Progenitor cell of endocrine pancreas (in vitro differentiated cells): ENCODE measurements at regions not wholly inside any gene's neighbourhood (a gene's known extent, or its start where the extent isn't known, plus 50 kb on each side); places are given as distances from the start of the nearest gene placed in this dataset.

Experiments
- DNase-seq: peaks from one replicate; pipeline ENCODE4 v3.0.0; 2021; ENCODE audit warnings: low spot score; ENCODE audit not compliant: unreplicated experiment
- H3K27ac Mint-ChIP-seq: 2 replicates; pipeline ENCODE4 v1.8.0; 2021; ENCODE audit warnings: mild to moderate bottlenecking, moderate library complexity, mixed read lengths
- H3K27me3 Mint-ChIP-seq: 2 replicates; pipeline ENCODE4 v1.8.0; 2021; ENCODE audit warnings: mixed read lengths
- H3K36me3 Mint-ChIP-seq: 2 replicates; pipeline ENCODE4 v1.8.0; 2022; ENCODE audit warnings: mixed read lengths; ENCODE audit not compliant: insufficient read depth
- H3K4me1 Mint-ChIP-seq: 2 replicates; pipeline ENCODE4 v1.8.0; 2021; ENCODE audit warnings: low read depth, mixed read lengths
- H3K4me3 Mint-ChIP-seq: 2 replicates; pipeline ENCODE4 v1.8.0; 2021; ENCODE audit warnings: low read depth, mild to moderate bottlenecking, moderate library complexity, mixed read lengths
- H3K9me3 Mint-ChIP-seq: 2 replicates; pipeline ENCODE4 v1.8.0; 2021; ENCODE audit warnings: low read depth, mixed read lengths
- TF ChIP-seq, protein P1 (sequence below): fragments of 200-600 bp; sonication (generic); IDR thresholded peaks from one replicate; pipeline ENCODE4 v1.5.0; 2021; ENCODE audit warnings: antibody characterized with exemption, mild to moderate bottlenecking; ENCODE audit not compliant: unreplicated experiment

- TF ChIP-seq, protein P1, sequence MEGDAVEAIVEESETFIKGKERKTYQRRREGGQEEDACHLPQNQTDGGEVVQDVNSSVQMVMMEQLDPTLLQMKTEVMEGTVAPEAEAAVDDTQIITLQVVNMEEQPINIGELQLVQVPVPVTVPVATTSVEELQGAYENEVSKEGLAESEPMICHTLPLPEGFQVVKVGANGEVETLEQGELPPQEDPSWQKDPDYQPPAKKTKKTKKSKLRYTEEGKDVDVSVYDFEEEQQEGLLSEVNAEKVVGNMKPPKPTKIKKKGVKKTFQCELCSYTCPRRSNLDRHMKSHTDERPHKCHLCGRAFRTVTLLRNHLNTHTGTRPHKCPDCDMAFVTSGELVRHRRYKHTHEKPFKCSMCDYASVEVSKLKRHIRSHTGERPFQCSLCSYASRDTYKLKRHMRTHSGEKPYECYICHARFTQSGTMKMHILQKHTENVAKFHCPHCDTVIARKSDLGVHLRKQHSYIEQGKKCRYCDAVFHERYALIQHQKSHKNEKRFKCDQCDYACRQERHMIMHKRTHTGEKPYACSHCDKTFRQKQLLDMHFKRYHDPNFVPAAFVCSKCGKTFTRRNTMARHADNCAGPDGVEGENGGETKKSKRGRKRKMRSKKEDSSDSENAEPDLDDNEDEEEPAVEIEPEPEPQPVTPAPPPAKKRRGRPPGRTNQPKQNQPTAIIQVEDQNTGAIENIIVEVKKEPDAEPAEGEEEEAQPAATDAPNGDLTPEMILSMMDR = no peak
- no peaks in the 10 kb centered on the region for H3K27me3 Mint-ChIP-seq
Measured at GRCh38 chr13:80151016-80151415, 189.9 kb downstream of the SPRY2 start.

GRCh38 chr13:80149736-80150135 lies 191.2 kb downstream of the SPRY2 start:
- no peak overlapping the region for H3K4me3 Mint-ChIP-seq
- peaks cover 5% of the 10 kb centered on the region for H3K36me3 Mint-ChIP-seq
- no peak for DNase-seq
- H3K4me1 Mint-ChIP-seq = peaks cover 28% of the 10 kb centered on the region
- H3K27ac Mint-ChIP-seq = peak overlapping the region; percentile 53
- no peaks in the 10 kb centered on the region for H3K27me3 Mint-ChIP-seq
- TF ChIP-seq, protein P1 = no peak
- peaks cover 13% of the 10 kb centered on the region for H3K9me3 Mint-ChIP-seq

More at GRCh38 chr13:80151016-80151415, 189.9 kb downstream of the SPRY2 start:
- no peak for DNase-seq
- Mint-ChIP-seq H3K27ac (peak overlapping the region; percentile 49), H3K9me3 (peaks cover 13% of the 10 kb centered on the region), H3K4me1 (peaks cover 24% of the 10 kb centered on the region), H3K4me3 (no peak overlapping the region), H3K36me3 (peaks cover 5% of the 10 kb centered on the region)

GRCh38 chr13:80145171-80145690 lies 195.7 kb downstream of the SPRY2 start:
- no peaks in the 10 kb centered on the region for H3K27me3 Mint-ChIP-seq
- H3K36me3 Mint-ChIP-seq = no peaks in the 10 kb centered on the region
- no peak overlapping the region for H3K27ac Mint-ChIP-seq
- TF ChIP-seq, protein P1 = no peak
- no peak for DNase-seq
- H3K4me3 Mint-ChIP-seq = no peak overlapping the region
- peaks cover 10% of the 10 kb centered on the region for H3K9me3 Mint-ChIP-seq
- H3K4me1 Mint-ChIP-seq = peaks cover 33% of the 10 kb centered on the region

- Mint-ChIP-seq H3K27ac (peak overlapping the region; percentile 91), H3K36me3 (no peaks in the 10 kb centered on the region), H3K4me1 (peaks cover 29% of the 10 kb centered on the region), H3K27me3 (no peaks in the 10 kb centered on the region), H3K4me3 (no peak overlapping the region), H3K9me3 (peaks cover 10% of the 10 kb centered on the region)
- TF ChIP-seq, protein P1 = no peak
- DNase-seq = no peak
Measured at GRCh38 chr13:80144493-80144892, 196.4 kb downstream of the SPRY2 start.

DNA sequence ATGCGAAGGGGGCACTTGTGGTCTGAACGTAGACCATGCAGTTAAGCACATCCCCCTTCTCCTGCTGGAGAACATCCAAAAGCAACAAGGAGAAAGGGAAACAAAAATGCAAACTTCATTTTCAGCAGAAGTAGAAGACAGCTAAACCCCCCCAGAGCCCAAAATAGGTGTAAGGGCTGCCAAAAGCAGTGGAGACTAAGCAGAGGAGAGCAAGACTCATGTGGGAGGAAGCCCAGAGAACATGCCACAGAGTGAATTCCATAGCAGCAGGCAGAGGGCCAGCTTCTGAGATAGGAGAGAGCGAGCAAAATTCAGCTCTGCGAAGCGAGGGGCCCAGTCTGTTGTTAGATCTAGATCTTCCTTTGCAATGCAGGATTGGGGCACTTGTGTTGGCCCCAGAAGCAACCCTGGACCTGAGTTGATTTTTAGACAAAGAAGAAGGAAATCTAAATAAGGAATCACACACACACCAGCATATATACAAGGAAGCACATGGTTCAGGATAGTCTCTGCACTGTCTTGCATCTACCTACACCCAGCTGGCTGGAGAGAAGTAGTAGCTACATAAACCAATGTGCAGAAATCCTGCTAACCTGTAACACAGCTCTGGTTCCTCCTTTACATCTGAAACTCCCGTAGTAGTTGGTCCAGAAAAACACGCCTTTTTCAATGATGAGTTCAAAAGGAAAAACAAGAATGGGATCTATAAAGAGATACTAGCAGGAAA lies 199.6 kb downstream of the SPRY2 start:
- TF ChIP-seq, protein P1 = no peak
- Mint-ChIP-seq H3K4me1 (peaks cover 25% of the 10 kb centered on the region), H3K4me3 (no peak overlapping the region), H3K9me3 (no peaks in the 10 kb centered on the region), H3K27me3 (no peaks in the 10 kb centered on the region), H3K36me3 (no peaks in the 10 kb centered on the region), H3K27ac (no peak overlapping the region)
- no peak for DNase-seq
